Keratinocyte (primary cell): ENCODE measurements at regions not wholly inside any gene's neighbourhood (a gene's known extent, or its start where the extent isn't known, plus 50 kb on each side); places are given as distances from the start of the nearest gene placed in this dataset.
"Not testable (repeated sequence)": the region's sequence is repeated elsewhere in the genome, so short reads cannot be mapped to it uniquely, and the experiment has no call there.

Experiments used
- EZH2 ChIP-seq: IDR thresholded peaks from one replicate; pipeline ENCODE4 v1.6.1; 2012; ENCODE audit warnings: inconsistent platforms, mild to moderate bottlenecking, low read length, moderate library complexity
- TF ChIP-seq, protein P1 (sequence below), 3 experiments: IDR thresholded peaks in 1 of 3; conservative IDR thresholded peaks in 1 of 3; optimal IDR thresholded peaks in 1 of 3; 2 replicates in 2 of 3; 3 replicates in 1 of 3; pipeline versions ENCODE3 to v1.5.1; 2011; ENCODE audit warnings: low read length in 3 of 3, mild to moderate bottlenecking in 3 of 3, moderate library complexity in 2 of 3, control low read depth in 1 of 3, inconsistent platforms in 1 of 3; ENCODE audit not compliant: insufficient read depth in 2 of 3; ENCODE audit errors: extremely low read depth in 1 of 3

DNA sequence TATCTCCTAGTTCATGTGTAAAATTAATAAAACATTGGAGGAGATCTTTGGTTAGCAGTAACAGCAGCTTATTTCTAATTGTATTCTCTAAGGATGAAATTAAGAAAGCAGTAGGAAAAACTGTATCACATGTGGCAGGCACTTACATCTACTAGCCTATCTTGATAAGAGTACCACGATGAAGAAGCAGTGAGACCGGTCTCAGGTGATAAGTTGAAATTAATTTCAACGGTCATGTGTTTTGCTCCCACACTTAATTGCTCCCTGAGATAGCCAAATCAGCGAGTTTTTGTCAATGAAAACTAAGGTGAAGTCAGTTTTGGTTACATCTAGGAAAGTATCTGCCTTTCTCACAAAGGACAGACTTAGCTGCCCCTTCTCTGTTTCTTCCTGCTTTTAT lies 115.8 kb upstream of the WIPF3 start:
- TF ChIP-seq, protein P1, sequence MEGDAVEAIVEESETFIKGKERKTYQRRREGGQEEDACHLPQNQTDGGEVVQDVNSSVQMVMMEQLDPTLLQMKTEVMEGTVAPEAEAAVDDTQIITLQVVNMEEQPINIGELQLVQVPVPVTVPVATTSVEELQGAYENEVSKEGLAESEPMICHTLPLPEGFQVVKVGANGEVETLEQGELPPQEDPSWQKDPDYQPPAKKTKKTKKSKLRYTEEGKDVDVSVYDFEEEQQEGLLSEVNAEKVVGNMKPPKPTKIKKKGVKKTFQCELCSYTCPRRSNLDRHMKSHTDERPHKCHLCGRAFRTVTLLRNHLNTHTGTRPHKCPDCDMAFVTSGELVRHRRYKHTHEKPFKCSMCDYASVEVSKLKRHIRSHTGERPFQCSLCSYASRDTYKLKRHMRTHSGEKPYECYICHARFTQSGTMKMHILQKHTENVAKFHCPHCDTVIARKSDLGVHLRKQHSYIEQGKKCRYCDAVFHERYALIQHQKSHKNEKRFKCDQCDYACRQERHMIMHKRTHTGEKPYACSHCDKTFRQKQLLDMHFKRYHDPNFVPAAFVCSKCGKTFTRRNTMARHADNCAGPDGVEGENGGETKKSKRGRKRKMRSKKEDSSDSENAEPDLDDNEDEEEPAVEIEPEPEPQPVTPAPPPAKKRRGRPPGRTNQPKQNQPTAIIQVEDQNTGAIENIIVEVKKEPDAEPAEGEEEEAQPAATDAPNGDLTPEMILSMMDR (optimal IDR thresholded peaks at IDR 0.05 in 1 of 3, IDR thresholded peaks at IDR 0.05 in 1 of 3, conservative IDR thresholded peaks at IDR 0.05 in 1 of 3; ENCODE audit: extremely low read depth in 1 of 3, insufficient read depth in 2 of 3, low read length in 3 of 3): not testable (repeated sequence)
- TF ChIP-seq EZH2: not testable (repeated sequence)
